Mesodermal cell (in vitro differentiated cells): ENCODE measurements at regions not wholly inside any gene's neighbourhood (a gene's known extent, or its start where the extent isn't known, plus 50 kb on each side); places are given as distances from the start of the nearest gene placed in this dataset.

ENCODE experiments used
- H3K27ac ChIP-seq: 2 replicates; pipeline ENCODE4 v1.7.0; 2013; ENCODE audit warnings: mild to moderate bottlenecking, low read depth, low read length, moderate library complexity; ENCODE audit not compliant: severe bottlenecking
- H3K36me3 ChIP-seq: 2 replicates; pipeline ENCODE4 v1.7.1; 2013; ENCODE audit warnings: mild to moderate bottlenecking, low read length, moderate library complexity; ENCODE audit not compliant: control insufficient read depth, insufficient read depth
- H3K4me1 ChIP-seq: one replicate; pipeline ENCODE4 v1.7.1; 2013; ENCODE audit warnings: mild to moderate bottlenecking, low read length; ENCODE audit not compliant: insufficient read depth, control insufficient read depth, poor library complexity, severe bottlenecking
- H3K4me3 ChIP-seq: 2 replicates; pipeline ENCODE4 v1.7.0; 2013; ENCODE audit warnings: low read length, control low read depth, mild to moderate bottlenecking; ENCODE audit not compliant: insufficient read depth, poor library complexity, severe bottlenecking; ENCODE audit errors: extremely low read depth
- H3K9me3 ChIP-seq: 2 replicates; pipeline ENCODE4 v1.7.1; 2013; ENCODE audit warnings: mild to moderate bottlenecking, low read length, moderate library complexity; ENCODE audit not compliant: control insufficient read depth
- WGBS, 2 experiments: methylation state at CpG; one replicate each; pipeline ENCODE4 v1.1.5; 2013; ENCODE audit warnings: missing lambda C conversion rate in 2 of 2; ENCODE audit not compliant: insufficient coverage in 2 of 2; 5-methylcytosine and 5-hydroxymethylcytosine counted together

DNA sequence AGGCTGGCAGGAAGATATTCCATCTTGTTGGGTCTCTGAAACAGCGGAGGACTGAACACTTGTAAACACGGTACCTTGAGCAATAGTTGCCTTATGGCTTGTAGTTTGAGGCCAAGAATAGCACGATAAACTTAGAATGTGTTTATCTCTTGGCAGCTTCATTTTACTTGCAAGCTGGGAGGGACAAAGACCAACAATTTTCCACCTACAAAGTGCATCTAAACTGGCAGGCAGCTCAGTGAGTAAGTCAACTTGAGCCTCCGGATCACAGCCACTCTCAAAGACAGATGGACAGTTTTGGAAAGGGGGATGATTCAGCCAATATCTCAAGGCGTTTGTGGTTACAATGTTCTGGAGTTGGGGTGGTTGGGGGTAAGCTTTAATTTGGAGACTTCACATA, 652.6 kb downstream of the CETN3 start:
- WGBS, 2 experiments, result 92 to 96% methylated on average over 4 to 5 of the region's 5 CpGs
- no peaks in the 10 kb centered on the region for H3K36me3 ChIP-seq

DNA sequence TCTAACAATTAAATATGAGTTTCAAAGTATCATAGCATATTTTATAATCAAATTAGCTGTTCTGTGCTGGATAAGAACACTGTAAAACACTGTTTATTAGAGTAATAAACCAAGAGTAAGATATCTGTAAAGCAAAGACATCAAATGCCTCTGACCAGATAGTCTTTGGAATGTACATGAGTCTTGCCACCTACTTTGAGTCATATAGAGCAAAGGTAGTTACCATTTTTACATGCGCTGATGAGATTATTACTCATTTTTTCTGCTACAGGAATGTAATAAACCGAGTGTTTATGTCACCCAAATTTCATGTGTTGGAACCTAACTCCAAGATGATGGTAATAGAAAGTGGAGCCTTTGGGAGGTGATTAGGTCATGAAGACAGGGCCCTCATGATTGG, 654.5 kb downstream of the CETN3 start:
- Histone ChIP-seq H3K36me3 (no peaks in the 10 kb centered on the region), H3K27ac (no peak overlapping the region), H3K4me3 (no peak overlapping the region), H3K9me3 (no peaks in the 10 kb centered on the region), H3K4me1 (no peaks in the 10 kb centered on the region)
- WGBS, 2 experiments, result 100% methylated on average over 2 of the region's 2 CpGs; no CpG with 5 or more reads in 1 of the 2 experiments

More for the DNA sequence above, 652.6 kb downstream of the CETN3 start:
- no peaks in the 10 kb centered on the region for H3K4me1 ChIP-seq
- no peaks in the 10 kb centered on the region for H3K9me3 ChIP-seq
- no peak overlapping the region for H3K4me3 ChIP-seq
- H3K27ac ChIP-seq, result no peak overlapping the region

DNA sequence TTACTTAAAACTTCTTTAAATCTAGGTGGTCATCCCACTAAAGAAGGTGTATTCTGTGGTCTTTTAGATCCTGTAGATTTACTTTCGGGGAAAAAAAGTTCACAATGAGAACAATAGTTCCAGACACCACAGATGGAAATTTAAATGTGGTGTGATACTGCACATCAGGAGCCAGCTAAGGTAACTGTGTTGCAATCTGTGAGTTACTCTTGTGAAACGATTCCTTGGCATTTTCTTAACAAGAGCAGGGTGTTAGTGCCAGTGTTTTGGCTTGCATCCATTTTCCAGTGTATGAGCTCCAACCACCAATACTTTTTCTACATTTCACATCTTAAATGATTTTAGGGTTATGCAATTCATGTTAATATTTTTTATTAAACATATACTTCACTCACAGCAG, 674.5 kb downstream of the CETN3 start:
- Histone ChIP-seq H3K4me3 (no peak overlapping the region), H3K4me1 (no peaks in the 10 kb centered on the region), H3K9me3 (no peaks in the 10 kb centered on the region), H3K36me3 (no peaks in the 10 kb centered on the region), H3K27ac (no peak overlapping the region)
- 86 to 100% methylated on average over 1 to 2 of the region's 2 CpGs for WGBS, 2 experiments

DNA sequence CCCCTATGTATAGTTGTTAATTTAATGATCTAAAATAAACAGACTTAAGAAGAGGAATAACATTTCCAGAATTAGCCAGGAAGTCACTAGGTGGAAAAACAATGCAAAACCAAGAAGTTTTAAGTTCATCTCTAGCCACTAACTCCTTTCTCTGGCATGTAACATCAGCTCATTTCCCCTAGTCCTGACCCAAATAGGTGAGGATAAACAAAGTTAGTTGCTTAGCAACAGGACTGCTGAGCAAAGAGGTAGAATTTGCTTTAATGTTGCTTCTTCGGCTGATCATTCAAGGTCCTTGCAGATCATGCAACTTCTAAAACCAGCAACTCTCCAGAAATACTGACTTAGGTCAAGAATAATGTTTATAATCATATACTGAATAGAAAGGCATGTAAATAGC, 675.8 kb downstream of the CETN3 start:
- Histone ChIP-seq H3K27ac (no peak overlapping the region), H3K4me1 (no peaks in the 10 kb centered on the region), H3K36me3 (no peaks in the 10 kb centered on the region), H3K9me3 (no peaks in the 10 kb centered on the region), H3K4me3 (no peak overlapping the region)
- WGBS, 2 experiments, result no CpG with 5 or more reads among the region's 1 CpG

DNA sequence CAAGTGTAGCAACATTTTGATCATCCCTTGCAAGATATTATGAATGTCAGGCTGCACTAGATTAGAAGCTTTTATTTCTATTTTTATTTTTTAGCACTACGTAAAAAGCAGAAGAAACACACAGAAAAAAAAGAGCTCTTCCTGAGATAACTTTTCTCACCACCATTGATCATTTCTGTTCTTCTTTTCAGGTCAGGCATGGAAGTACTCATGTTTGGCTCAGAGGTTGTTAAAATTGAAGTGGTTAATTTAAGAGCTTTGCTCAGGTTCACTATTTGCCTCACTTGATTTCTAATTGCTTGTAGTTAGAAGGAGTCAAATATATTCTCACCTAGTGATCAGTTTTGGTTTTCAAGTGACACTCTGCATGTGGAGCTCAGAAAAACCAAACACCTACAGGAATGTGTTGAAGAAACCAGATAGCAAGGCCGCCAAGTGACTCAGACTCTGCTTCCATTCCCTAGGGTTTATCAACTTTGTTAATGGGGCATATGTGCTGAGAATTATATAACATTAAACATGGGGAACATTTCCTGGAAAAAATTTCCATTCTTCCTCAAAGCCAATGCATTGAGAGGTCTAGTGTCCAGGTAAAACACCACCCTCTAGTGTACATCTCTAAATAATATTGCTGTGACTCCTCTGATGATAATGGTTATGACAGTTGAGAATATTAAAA, 679.8 kb downstream of the CETN3 start:
- Histone ChIP-seq H3K27ac (no peak overlapping the region), H3K9me3 (no peaks in the 10 kb centered on the region), H3K4me3 (no peak overlapping the region), H3K36me3 (no peaks in the 10 kb centered on the region), H3K4me1 (no peaks in the 10 kb centered on the region)
- no CpG with 5 or more reads among the region's 2 CpGs for WGBS, 2 experiments

DNA sequence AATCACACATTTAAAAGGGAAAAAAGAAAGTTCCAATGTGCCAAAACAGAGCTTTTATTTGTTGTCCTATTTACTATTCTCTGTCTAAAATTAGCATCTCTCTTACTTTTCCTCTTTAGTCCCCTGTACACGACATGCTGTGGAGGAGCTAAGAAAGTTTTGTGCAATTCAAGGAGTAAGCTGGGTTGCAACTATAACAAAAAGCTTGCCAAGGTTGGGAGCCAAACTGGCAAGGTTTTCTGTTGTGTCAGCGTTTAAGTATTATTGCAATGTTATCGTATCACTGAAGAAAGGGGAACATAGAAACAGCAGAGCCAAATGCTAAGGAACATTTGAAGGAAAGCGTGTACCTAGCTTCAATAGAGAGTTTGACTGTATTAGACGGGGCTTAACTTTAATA, 680.8 kb downstream of the CETN3 start:
- Histone ChIP-seq H3K4me3 (no peak overlapping the region), H3K27ac (no peak overlapping the region), H3K36me3 (no peaks in the 10 kb centered on the region), H3K9me3 (no peaks in the 10 kb centered on the region), H3K4me1 (no peaks in the 10 kb centered on the region)
- WGBS, 2 experiments, result 90 to 96% methylated on average over 3 of the region's 5 CpGs

DNA sequence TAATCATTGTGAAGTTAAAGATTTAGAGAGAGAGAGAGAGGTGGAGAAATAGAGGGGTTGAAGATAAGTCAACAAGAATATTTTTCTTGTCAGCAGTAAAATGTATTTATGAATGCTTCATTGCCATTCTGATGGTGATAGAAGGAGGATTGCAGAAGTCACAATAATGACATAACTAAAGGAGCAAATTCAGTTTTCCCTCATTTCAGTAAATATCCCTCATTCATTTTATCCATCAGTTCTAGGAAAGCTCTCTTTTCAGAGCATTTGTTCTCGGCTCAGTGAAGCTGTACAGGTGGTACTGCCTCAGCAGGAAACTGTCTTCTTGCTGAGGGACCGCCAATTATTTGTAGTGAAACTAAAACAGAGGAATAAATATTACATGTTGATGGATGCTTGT, 681.4 kb downstream of the CETN3 start:
- Histone ChIP-seq H3K4me3 (no peak overlapping the region), H3K27ac (no peak overlapping the region), H3K36me3 (no peaks in the 10 kb centered on the region), H3K9me3 (no peaks in the 10 kb centered on the region), H3K4me1 (no peaks in the 10 kb centered on the region)
- WGBS, 2 experiments, result no CpG with 5 or more reads among the region's 2 CpGs

DNA sequence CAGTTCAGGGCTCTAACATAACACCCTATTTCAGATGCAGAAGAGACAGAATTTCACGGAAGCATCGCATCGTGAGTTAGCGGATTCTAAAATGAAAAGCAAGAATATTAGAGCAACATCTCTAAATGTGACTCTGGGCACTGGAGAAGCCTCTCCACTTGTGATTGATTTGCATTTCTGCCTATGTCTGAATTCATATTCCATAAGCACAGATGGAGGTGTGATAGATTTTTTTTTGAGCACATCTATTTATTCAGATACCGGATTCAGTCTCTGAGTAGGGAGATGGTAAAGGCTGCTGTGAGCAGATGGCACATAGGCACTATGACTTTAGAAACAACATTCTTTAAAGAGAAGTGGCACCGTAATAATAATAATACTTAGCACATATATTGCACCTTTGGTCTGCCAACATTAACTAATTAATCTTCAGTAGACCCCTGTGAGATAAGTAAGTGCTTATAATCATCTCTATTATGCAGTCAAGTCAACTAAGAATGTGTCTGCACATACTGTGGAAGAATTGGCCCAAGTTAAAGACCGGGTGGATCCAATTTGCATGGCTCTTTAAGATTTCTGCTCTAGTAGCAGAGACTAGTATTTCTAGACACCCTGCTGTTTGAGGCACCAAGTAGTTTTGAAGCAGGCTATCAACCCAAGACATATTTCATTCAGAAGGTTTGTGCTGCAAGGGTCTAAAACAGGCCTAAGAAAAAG, 685.0 kb downstream of the CETN3 start:
- Histone ChIP-seq H3K9me3 (no peaks in the 10 kb centered on the region), H3K4me1 (no peaks in the 10 kb centered on the region), H3K4me3 (no peak overlapping the region), H3K27ac (no peak overlapping the region), H3K36me3 (no peaks in the 10 kb centered on the region)
- WGBS, 2 experiments, result 90 to 93% methylated on average over 1 to 5 of the region's 7 CpGs

DNA sequence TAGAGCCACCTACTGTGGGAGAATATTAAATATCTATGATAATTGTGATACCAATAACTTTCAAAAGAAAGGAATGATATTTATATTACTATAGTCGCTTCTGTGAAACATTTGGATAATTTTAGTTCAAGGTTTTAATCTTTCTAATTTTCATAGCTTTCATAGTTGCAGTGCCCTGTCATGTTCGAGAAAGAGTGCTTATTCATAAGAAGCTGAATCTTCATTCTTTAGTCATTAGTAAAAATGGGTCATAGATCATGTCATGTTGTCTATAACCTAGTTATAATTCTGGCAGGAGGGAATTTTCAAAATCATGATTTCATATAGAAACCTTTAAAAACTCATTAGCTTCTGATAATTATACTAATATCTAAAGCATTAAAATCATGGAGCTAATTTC, 685.6 kb downstream of the CETN3 start:
- Histone ChIP-seq H3K36me3 (no peaks in the 10 kb centered on the region), H3K4me3 (no peak overlapping the region), H3K9me3 (no peaks in the 10 kb centered on the region), H3K27ac (no peak overlapping the region), H3K4me1 (no peaks in the 10 kb centered on the region)
- WGBS, 2 experiments, result no CpG with 5 or more reads among the region's 2 CpGs

DNA sequence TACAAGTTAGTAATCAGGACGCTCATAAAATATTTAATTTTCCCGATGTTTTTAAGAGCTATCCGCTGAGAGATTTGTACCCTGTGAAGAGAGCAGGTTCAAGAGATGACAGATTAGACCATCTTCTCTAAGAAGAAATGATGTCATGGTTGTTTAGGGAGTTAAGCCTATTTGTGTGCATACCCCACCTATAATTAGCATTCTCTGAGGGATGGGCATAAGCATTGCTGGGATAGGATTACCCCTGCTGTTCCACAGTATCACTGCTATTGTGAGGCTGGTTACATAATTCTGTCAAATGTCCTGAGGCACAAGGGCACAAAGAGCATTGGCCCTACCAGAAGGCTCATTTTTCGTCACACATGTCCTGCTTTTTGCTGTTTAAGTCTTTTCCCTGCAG, 687.0 kb downstream of the CETN3 start:
- H3K27ac ChIP-seq, result no peak overlapping the region
- 95 to 98% methylated on average over 3 to 4 of the region's 4 CpGs for WGBS, 2 experiments
- no peaks in the 10 kb centered on the region for H3K9me3 ChIP-seq
- no peak overlapping the region for H3K4me3 ChIP-seq
- H3K4me1 ChIP-seq, result no peaks in the 10 kb centered on the region
- no peaks in the 10 kb centered on the region for H3K36me3 ChIP-seq

DNA sequence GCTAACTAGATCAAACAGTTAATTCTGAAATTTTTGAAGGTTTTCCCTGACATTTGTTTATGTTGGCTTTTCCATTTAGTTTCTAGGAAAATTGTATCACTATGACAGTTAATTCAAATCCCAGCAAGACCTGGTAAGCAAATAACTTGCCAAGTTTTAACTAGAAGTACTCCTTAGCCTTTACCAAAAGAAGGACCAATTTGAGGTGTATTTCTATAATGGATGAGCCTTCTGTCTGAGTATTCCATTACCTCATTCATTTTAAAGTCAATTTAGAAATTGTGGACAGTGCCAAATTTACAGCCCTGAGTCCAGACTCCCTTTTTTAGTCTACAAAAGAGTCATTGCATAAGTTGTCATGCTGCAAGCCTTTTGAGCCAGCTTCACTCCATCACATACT, 687.6 kb downstream of the CETN3 start:
- Histone ChIP-seq H3K4me1 (no peaks in the 10 kb centered on the region), H3K27ac (no peak overlapping the region), H3K4me3 (no peak overlapping the region), H3K9me3 (no peaks in the 10 kb centered on the region), H3K36me3 (no peaks in the 10 kb centered on the region)
